GM19324 (cell line): ENCODE measurements at regions not wholly inside any gene's neighbourhood (a gene's known extent, or its start where the extent isn't known, plus 50 kb on each side); places are given as distances from the start of the nearest gene placed in this dataset.
A peak's percentile ranks its signal among the peaks of the same experiment; 100 is the strongest.

Experiments used
- ATAC-seq: cut with Tn5 transposase; IDR thresholded peaks from one replicate; pipeline ENCODE4 v1.9.1; 2021; ENCODE audit warnings: mild to moderate bottlenecking, moderate library complexity; ENCODE audit not compliant: unreplicated experiment, low FRiP score

DNA sequence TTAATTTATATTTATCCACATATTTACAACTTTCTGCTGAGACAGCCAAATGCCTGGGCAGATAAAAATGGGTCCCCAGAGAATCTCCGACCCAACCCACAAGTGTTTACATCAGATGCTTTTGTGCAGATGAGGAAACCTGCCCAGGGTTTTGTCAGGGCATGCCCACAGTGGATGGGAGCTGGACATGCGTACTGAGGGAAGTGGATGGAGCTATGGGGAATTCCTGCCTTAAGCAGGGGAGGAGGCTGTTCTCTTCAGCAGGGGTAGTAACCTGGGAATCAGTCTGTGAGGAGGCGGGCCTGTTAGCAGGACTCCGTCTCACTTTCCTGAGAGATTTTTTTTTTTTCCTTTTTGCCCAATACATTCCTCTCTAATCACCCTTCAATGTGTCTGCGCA, 122.9 kb downstream of the RFC3 start:
- ATAC-seq: no peak

GRCh38 chr13:33945477-33945876, 127.5 kb downstream of the RFC3 start:
- no peak for ATAC-seq

- ATAC-seq: no peak
Observed at GRCh38 chr13:33953203-33953602, 135.3 kb downstream of the RFC3 start.

DNA sequence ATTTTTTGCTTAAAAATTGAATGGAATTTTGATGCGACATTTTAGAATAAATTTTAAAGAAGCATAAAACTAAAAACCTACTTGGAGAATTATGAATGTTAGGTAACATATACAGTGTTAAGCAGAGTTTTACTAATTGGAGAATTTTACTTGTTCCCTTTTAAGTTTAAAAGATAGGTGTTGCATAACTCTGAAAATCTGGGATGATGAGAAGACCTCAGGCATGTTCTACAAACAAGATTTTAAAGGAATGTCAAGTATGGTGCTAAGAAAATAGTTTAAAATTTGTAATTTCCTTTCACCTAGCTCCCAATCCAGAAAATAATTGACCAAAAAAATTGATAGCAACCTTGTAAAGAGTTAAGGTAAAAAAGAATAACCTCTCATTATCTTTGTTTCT, 135.8 kb downstream of the RFC3 start:
- no peak for ATAC-seq

- no peak for ATAC-seq
Observed at GRCh38 chr13:33956346-33956745, 138.4 kb downstream of the RFC3 start.

- ATAC-seq: no peak
Observed at GRCh38 chr13:33957497-33957905, 139.6 kb downstream of the RFC3 start.

- ATAC-seq: no peak
Observed at GRCh38 chr13:33958964-33959363, 141.0 kb downstream of the RFC3 start.

- no peak for ATAC-seq
Observed at GRCh38 chr13:33963134-33963533, 145.2 kb downstream of the RFC3 start.

DNA sequence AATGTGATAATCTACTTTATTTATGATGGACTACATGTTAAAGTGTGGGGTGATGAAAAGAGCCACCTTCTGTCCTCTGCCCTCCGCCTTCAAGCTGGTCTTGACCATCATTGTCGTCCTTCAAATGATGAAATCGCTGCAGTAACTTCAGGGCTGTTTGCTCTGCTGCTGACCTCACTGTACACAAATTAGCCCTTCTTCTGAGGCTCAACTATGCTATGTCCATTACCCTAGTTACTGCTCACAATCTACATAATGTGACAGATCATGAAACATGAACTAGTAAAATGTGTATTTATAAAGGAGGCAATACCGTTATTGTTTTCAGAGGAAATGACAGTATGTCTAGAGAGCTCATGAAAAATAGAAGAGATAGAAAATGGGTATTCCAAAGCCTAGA, 145.9 kb downstream of the RFC3 start:
- ATAC-seq: no peak

GRCh38 chr13:33968520-33969507, 150.9 kb downstream of the RFC3 start:
- no peak for ATAC-seq

GRCh38 chr13:33970746-33971561, 153.0 kb downstream of the RFC3 start:
- no peak for ATAC-seq

GRCh38 chr13:33971562-33971819, 153.5 kb downstream of the RFC3 start:
- no peak for ATAC-seq

DNA sequence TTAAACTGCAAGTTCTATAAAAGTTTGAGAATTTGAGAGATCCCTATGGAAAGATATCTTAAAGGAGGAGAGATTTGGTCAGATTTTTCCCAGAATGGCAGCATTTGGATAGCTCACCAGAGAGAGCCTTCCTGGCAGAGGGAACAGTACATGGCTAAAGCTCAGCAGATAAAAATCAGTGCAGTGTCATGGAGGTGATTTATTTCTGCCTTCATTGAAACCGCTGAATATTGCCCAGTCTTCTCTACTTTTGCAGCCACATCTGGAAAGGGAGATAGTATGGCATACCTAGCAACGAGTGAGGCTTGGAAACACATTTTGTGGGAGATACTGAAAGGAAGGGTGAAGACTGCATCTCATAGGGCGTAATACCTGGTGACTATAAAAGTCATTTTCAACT, 155.2 kb downstream of the RFC3 start:
- ATAC-seq: no peak

- no peak for ATAC-seq
Observed at GRCh38 chr13:33976965-33977364, 159.0 kb downstream of the RFC3 start.

DNA sequence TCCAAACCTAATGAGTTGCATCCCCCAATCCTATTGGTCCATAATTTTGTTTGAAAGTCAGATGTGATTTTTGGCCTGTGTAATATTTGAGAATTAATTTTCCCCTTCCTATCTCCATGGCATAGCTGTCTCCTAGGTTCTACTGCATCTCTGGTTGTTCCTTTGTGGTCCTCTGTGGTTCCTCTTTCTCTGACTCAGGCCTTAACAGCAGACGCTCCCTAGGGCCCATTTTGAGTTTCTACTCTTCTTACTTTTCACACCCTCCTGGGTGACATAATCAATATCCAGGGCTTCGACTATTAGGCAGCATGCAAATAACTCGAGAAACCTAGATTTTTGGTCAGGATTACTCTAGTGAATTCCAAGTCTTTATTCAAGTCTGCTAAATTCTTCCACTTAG, 160.7 kb downstream of the RFC3 start:
- ATAC-seq: no peak

DNA sequence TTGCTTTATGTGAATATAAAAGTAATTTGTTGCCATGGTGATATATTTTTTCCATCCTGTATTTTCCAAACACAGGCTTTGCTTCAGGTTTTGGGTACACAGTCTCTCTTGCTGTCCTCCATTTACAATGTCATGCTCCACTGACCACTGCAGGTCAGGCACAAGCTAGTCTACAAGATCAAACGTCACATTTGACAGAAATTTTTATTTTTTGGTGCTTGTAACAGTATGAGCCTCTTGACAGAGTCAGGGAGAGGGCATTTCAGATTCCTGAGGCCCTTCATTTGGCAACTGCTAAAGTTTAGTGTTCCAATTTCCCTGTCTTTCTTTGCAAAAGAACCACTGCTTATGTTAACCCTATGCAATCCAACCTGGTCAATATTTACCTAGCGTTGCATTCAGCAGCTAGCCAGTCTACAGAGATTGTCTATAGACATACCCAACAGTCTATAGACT, 175.0 kb downstream of the RFC3 start:
- no peak for ATAC-seq

- ATAC-seq: peak; percentile 64
Observed at GRCh38 chr13:33994198-33994597, 176.2 kb downstream of the RFC3 start.

DNA sequence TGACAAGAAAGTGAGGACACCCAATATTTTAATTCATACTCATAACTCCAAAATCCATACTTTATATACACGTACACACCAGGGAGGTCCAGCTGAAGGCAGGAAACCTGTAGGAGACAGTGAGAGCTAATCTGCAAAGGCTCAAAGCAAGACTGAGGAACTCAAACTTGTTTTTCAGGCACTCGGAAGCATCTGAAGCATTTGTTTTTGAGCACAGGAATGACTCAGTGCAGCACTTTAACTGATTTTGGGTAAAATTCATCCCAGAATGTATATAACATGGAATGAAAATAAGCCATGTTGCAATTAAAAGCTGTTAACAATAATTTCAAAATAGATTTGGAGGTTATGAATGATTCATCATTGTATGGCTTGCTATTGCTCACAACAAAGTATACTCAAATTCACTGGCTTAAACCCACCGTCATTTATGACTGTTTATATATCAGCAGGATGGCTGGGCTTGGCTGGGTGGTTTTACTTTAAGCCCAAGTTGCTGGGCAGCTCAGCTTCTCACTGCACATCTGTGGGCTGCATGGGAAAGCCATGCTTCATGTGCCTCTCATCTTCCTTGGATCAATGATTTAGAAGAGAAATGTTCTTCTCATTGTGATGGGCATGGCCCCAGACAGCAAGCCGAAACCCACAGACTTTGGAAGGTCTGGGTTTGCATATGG, 177.0 kb downstream of the RFC3 start:
- no peak for ATAC-seq

DNA sequence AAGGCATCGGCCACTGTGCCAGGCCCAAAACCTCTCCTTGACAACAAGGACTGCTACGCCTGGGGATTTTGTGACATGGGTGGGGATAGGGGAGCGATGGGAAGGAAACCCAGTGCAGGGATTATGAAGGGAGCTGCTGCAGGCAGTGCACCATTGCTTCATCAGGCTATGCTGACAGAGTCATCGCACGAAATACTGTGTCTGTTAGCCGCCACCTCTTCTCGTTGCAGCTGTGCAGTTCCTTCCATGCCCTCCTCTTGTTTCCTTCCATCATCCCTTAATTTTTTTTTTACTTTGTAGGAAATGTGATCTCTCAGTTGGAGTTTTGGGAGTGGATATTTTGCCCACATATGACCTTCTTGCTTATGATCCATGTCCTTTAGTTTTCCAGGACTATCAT, 178.7 kb downstream of the RFC3 start:
- ATAC-seq: no peak

GRCh38 chr13:33997574-33997973, 179.6 kb downstream of the RFC3 start:
- no peak for ATAC-seq
